ENCODE measurements at regions not wholly inside any gene's neighbourhood (a gene's known extent, or its start where the extent isn't known, plus 50 kb on each side); places are given as distances from the start of the nearest gene placed in this dataset.

GRCh38 chr12:105453316-105453715 is 122.8 kb downstream of the C12orf75 start:
- no peak overlapping the region for H3K4me3 ChIP-seq (ENCODE audit: low read depth, low read length)
- in situ Hi-C loops (cut with HindIII; ENCODE audit: low sequenced_read_pairs) = no loop called here
- no peak for DNase-seq (ENCODE audit: low read depth, low spot score)
- no peak for TF ChIP-seq CTCF (IDR thresholded peaks at IDR 0.05; ENCODE audit: low read depth, low read length)

GRCh38 chr12:105454688-105455087 is 124.2 kb downstream of the C12orf75 start:
- no peak overlapping the region for H3K4me3 ChIP-seq (ENCODE audit: low read depth, low read length)
- in situ Hi-C loops (cut with HindIII; ENCODE audit: low sequenced_read_pairs) = no loop called here
- DNase-seq (ENCODE audit: low read depth, low spot score) = no peak

GRCh38 chr12:105455261-105455660 is 124.8 kb downstream of the C12orf75 start:
- no peak for TF ChIP-seq CTCF (IDR thresholded peaks at IDR 0.05; ENCODE audit: low read depth, low read length)
- in situ Hi-C loops (cut with HindIII; ENCODE audit: low sequenced_read_pairs) = no loop called here
- H3K4me3 ChIP-seq (ENCODE audit: low read depth, low read length) = no peak overlapping the region
- DNase-seq (ENCODE audit: low read depth, low spot score) = no peak

More at GRCh38 chr12:105454688-105455087, 124.2 kb downstream of the C12orf75 start:
- no peak for TF ChIP-seq CTCF (IDR thresholded peaks at IDR 0.05; ENCODE audit: low read depth, low read length)

- peak; percentile 28 for DNase-seq (ENCODE audit: low read depth, low spot score)
- TF ChIP-seq CTCF (IDR thresholded peaks at IDR 0.05; ENCODE audit: low read depth, low read length) = no peak
- in situ Hi-C loops (cut with HindIII; ENCODE audit: low sequenced_read_pairs) = no loop called here
- no peak overlapping the region for H3K4me3 ChIP-seq (ENCODE audit: low read depth, low read length)
These were observed 126.5 kb downstream of the C12orf75 start for GRCh38 chr12:105457026-105457425.

GRCh38 chr12:105459760-105460330 is 129.4 kb downstream of the C12orf75 start:
- in situ Hi-C loops (cut with HindIII; ENCODE audit: low sequenced_read_pairs) = no loop called here
- H3K4me3 ChIP-seq (ENCODE audit: low read depth, low read length) = no peak overlapping the region
- TF ChIP-seq CTCF (IDR thresholded peaks at IDR 0.05; ENCODE audit: low read depth, low read length) = no peak
- no peak for DNase-seq (ENCODE audit: low read depth, low spot score)

GRCh38 chr12:105461271-105461943 is 130.9 kb downstream of the C12orf75 start:
- no peak overlapping the region for H3K4me3 ChIP-seq (ENCODE audit: low read depth, low read length)
- peak; percentile 30 for DNase-seq (ENCODE audit: low read depth, low spot score)
- in situ Hi-C loops (cut with HindIII; ENCODE audit: low sequenced_read_pairs) = no loop called here
- TF ChIP-seq CTCF (IDR thresholded peaks at IDR 0.05; ENCODE audit: low read depth, low read length) = no peak

All from astrocyte of the spinal cord (primary cell).